VCaP (cell line): ENCODE measurements at regions not wholly inside any gene's neighbourhood (a gene's known extent, or its start where the extent isn't known, plus 50 kb on each side); places are given as distances from the start of the nearest gene placed in this dataset.

Experiments
- H3K27ac ChIP-seq: fragments of 450-650 bp; 2 replicates; pipeline ENCODE4 v1.5.1; 2017
- CTCF ChIP-seq: fragments of 450-650 bp; conservative IDR thresholded peaks from 2 replicates; pipeline ENCODE4 v1.5.1; 2017; ENCODE audit warnings: mild to moderate bottlenecking, moderate library complexity

GRCh38 chr2:8538531-8538930, 143.3 kb upstream of the ID2 start:
- TF ChIP-seq CTCF: no peak
- peak overlapping the region; percentile 86; the same call in 1 of the 2 replicates for H3K27ac ChIP-seq

- H3K27ac ChIP-seq: peak overlapping the region; percentile 86
Observed at GRCh38 chr2:8538931-8539621, 142.8 kb upstream of the ID2 start.

GRCh38 chr2:8539743-8540551, 141.9 kb upstream of the ID2 start:
- peak overlapping the region; percentile 86 for H3K27ac ChIP-seq
- peak; percentile 64 for TF ChIP-seq CTCF

More at GRCh38 chr2:8538931-8539621, 142.8 kb upstream of the ID2 start:
- no peak for TF ChIP-seq CTCF

- no peak for TF ChIP-seq CTCF
- H3K27ac ChIP-seq: peak overlapping the region; percentile 86
Observed at GRCh38 chr2:8540552-8541055, 141.3 kb upstream of the ID2 start.

GRCh38 chr2:8541223-8541622, 140.6 kb upstream of the ID2 start:
- H3K27ac ChIP-seq: peak overlapping the region; percentile 86
- TF ChIP-seq CTCF: no peak

- TF ChIP-seq CTCF: no peak
- H3K27ac ChIP-seq: no peak overlapping the region
Observed at GRCh38 chr2:8541636-8542035, 140.2 kb upstream of the ID2 start.

GRCh38 chr2:8542381-8543059, 139.3 kb upstream of the ID2 start:
- H3K27ac ChIP-seq: peak overlapping the region; percentile 22; the same call in 1 of the 2 replicates
- TF ChIP-seq CTCF: no peak
